ENCODE measurements at regions not wholly inside any gene's neighbourhood (a gene's known extent, or its start where the extent isn't known, plus 50 kb on each side); places are given as distances from the start of the nearest gene placed in this dataset.
A peak's percentile ranks its signal among the peaks of the same experiment; 100 is the strongest.

GRCh38 chr18:71131918-71132317 lies 843.1 kb downstream of the SOCS6 start:
- DNase-seq (ENCODE audit: extremely low read depth, low read depth) = no peak

- DNase-seq (ENCODE audit: extremely low read depth, low read depth) = no peak
Observed at GRCh38 chr18:71130351-71130750, 841.5 kb downstream of the SOCS6 start.

GRCh38 chr18:71125581-71125980 lies 836.7 kb downstream of the SOCS6 start:
- DNase-seq (ENCODE audit: extremely low read depth, low read depth) = no peak

GRCh38 chr18:71116535-71116934 lies 827.7 kb downstream of the SOCS6 start:
- DNase-seq (ENCODE audit: extremely low read depth, low read depth) = no peak

GRCh38 chr18:71115261-71115660 lies 826.4 kb downstream of the SOCS6 start:
- DNase-seq (ENCODE audit: extremely low read depth, low read depth) = peak; percentile 11

- DNase-seq (ENCODE audit: extremely low read depth, low read depth) = no peak
Observed at GRCh38 chr18:71114550-71115210, 825.8 kb downstream of the SOCS6 start.

GRCh38 chr18:71107244-71107643 lies 818.4 kb downstream of the SOCS6 start:
- no peak for DNase-seq (ENCODE audit: extremely low read depth, low read depth)

GRCh38 chr18:71106701-71107100 lies 817.9 kb downstream of the SOCS6 start:
- DNase-seq (ENCODE audit: extremely low read depth, low read depth) = no peak

GRCh38 chr18:71105994-71106546 lies 817.2 kb downstream of the SOCS6 start:
- DNase-seq (ENCODE audit: extremely low read depth, low read depth) = no peak

- DNase-seq (ENCODE audit: extremely low read depth, low read depth) = peak; percentile 26
Observed at GRCh38 chr18:71105078-71105819, 816.4 kb downstream of the SOCS6 start.

GRCh38 chr18:71079606-71080005 lies 790.8 kb downstream of the SOCS6 start:
- DNase-seq (ENCODE audit: extremely low read depth, low read depth) = no peak

GRCh38 chr18:71077451-71077850 lies 788.6 kb downstream of the SOCS6 start:
- no peak for DNase-seq (ENCODE audit: extremely low read depth, low read depth)

GRCh38 chr18:71075147-71075546 lies 786.3 kb downstream of the SOCS6 start:
- no peak for DNase-seq (ENCODE audit: extremely low read depth, low read depth)

- no peak for DNase-seq (ENCODE audit: extremely low read depth, low read depth)
Observed at GRCh38 chr18:71068338-71068737, 779.5 kb downstream of the SOCS6 start.

GRCh38 chr18:71049893-71050292 lies 761.0 kb downstream of the SOCS6 start:
- DNase-seq (ENCODE audit: extremely low read depth, low read depth) = no peak

- no peak for DNase-seq (ENCODE audit: extremely low read depth, low read depth)
Observed at GRCh38 chr18:71047882-71048281, 759.0 kb downstream of the SOCS6 start.

GRCh38 chr18:71045331-71046065 lies 756.7 kb downstream of the SOCS6 start:
- no peak for DNase-seq (ENCODE audit: extremely low read depth, low read depth)

- DNase-seq (ENCODE audit: extremely low read depth, low read depth) = no peak
Observed at GRCh38 chr18:71040161-71040560, 751.3 kb downstream of the SOCS6 start.

- no peak for DNase-seq (ENCODE audit: extremely low read depth, low read depth)
Observed at GRCh38 chr18:71038196-71038595, 749.4 kb downstream of the SOCS6 start.

GRCh38 chr18:71036783-71037182 lies 747.9 kb downstream of the SOCS6 start:
- DNase-seq (ENCODE audit: extremely low read depth, low read depth) = no peak
